ENCODE measurements at regions not wholly inside any gene's neighbourhood (a gene's known extent, or its start where the extent isn't known, plus 50 kb on each side); places are given as distances from the start of the nearest gene placed in this dataset.

DNA sequence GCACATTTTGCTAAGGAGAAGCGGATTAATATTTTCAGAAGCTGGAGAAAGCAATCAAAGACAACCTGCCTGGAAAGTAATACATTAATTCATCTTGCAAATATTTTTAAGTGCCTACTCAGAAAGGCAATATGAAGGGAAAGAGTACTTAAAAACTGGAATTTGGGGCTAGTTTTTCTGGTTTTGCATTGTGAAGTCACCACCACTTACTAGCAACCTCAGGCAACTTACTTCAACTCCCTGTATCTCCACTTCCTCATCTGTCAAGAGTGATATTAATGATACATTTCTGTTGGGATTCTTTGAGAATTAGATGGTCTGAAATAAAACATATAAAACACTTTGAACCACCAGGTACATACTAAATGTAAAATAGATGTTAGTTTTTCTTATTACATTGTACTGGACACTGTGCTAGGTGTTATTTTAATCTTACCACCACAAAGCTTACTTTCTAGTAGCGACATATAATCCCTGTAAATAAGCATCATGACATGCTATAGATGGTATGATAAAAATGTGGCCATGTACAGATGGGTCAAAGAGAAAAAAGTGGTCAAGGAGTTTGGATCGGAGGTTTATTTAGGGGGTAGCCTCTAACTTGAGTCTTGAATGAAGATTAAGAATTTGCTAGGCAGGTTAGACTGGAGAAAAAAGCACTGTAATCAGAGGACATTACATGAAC, 101.2 kb downstream of the SPRY2 start:
- Histone ChIP-seq H3K36me3 (no peaks in the 10 kb centered on the region), H3K9me3 (no peaks in the 10 kb centered on the region), H3K27ac (replicated peaks in 1 of 4) (no peak overlapping the region), H3K4me3 (no peak overlapping the region), H3K27me3 (no peaks in the 10 kb centered on the region), H3K4me1 (peaks cover 0 to 13% (median 11%) of the 10 kb centered on the region in 4 donors)
- no peak for DNase-seq (ENCODE audit: extremely low spot score)
- intact Hi-C loops (cut with DNase I) = no loop called here
- WGBS = 91% methylated on average over 3 of the region's 3 CpGs
- TF ChIP-seq, protein P1, sequence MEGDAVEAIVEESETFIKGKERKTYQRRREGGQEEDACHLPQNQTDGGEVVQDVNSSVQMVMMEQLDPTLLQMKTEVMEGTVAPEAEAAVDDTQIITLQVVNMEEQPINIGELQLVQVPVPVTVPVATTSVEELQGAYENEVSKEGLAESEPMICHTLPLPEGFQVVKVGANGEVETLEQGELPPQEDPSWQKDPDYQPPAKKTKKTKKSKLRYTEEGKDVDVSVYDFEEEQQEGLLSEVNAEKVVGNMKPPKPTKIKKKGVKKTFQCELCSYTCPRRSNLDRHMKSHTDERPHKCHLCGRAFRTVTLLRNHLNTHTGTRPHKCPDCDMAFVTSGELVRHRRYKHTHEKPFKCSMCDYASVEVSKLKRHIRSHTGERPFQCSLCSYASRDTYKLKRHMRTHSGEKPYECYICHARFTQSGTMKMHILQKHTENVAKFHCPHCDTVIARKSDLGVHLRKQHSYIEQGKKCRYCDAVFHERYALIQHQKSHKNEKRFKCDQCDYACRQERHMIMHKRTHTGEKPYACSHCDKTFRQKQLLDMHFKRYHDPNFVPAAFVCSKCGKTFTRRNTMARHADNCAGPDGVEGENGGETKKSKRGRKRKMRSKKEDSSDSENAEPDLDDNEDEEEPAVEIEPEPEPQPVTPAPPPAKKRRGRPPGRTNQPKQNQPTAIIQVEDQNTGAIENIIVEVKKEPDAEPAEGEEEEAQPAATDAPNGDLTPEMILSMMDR (IDR thresholded peaks at IDR 0.05) = no peak
- TF ChIP-seq POLR2AphosphoS5 (IDR thresholded peaks at IDR 0.05) (no peak), POLR2A (IDR thresholded peaks at IDR 0.05; ENCODE audit: low read depth) (no peak), EP300 (IDR thresholded peaks at IDR 0.05) (no peak)

DNA sequence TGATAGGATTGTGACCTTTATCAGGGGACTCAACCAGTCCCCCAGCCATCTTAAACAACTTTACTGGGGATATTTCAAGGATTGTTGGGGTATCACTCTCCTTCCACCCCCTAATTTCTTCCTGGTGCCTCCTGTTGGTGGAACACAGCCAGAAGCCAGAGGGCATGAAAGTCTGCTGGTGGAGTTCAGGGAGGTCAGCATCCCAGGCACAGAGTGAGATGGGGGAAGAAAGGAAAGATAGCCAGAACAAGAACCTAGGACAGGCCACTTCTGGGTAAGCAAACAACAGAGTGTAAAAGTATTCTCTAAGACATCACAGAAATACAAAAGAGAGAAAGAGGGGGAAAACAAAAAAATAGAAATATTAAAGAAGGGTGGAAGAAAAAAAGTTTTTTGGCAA, 101.8 kb downstream of the SPRY2 start:
- no peak for DNase-seq (ENCODE audit: extremely low spot score)
- intact Hi-C loops (cut with DNase I) = no loop called here
- Histone ChIP-seq H3K4me3 (no peak overlapping the region), H3K36me3 (no peaks in the 10 kb centered on the region), H3K4me1 (peaks cover 0 to 13% (median 11%) of the 10 kb centered on the region in 4 donors), H3K27me3 (no peaks in the 10 kb centered on the region), H3K9me3 (no peaks in the 10 kb centered on the region), H3K27ac (replicated peaks in 1 of 4) (no peak overlapping the region)
- TF ChIP-seq EP300 (IDR thresholded peaks at IDR 0.05) (no peak), POLR2A (IDR thresholded peaks at IDR 0.05; ENCODE audit: low read depth) (no peak), POLR2AphosphoS5 (IDR thresholded peaks at IDR 0.05) (no peak)
- TF ChIP-seq, protein P1 (IDR thresholded peaks at IDR 0.05) = no peak

DNA sequence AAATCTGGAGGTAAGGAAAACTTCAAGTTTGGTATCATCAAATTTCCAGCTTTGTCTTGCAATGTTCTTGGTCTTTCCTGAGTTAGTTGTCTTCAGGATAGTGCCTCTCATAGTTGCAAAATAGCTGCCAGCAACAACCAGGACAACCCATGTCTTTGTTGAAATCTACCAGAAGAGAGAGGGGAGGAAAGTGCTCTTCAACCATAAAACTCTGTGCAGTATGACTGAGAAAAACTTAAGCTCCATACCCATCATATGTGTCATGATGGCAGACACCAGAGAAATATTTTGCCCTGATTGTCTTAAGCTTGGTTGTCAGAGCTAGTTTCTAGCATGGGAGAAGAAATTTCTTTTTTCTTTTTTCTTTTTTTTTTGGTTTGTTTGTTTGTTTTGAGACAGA, 103.3 kb downstream of the SPRY2 start:
- H3K27ac ChIP-seq (replicated peaks in 1 of 4) = no peak overlapping the region
- TF ChIP-seq POLR2AphosphoS5 (IDR thresholded peaks at IDR 0.05) (no peak), EP300 (IDR thresholded peaks at IDR 0.05) (no peak), POLR2A (IDR thresholded peaks at IDR 0.05; ENCODE audit: low read depth) (no peak)
- TF ChIP-seq, protein P1 (IDR thresholded peaks at IDR 0.05) = no peak
- DNase-seq (ENCODE audit: extremely low spot score) = no peak
- peaks cover 0 to 13% (median 11%) of the 10 kb centered on the region in 4 donors for H3K4me1 ChIP-seq
- intact Hi-C loops (cut with DNase I) = no loop called here
- H3K4me3 ChIP-seq = no peak overlapping the region
- no peaks in the 10 kb centered on the region for H3K9me3 ChIP-seq
- H3K27me3 ChIP-seq = no peaks in the 10 kb centered on the region
- H3K36me3 ChIP-seq = no peaks in the 10 kb centered on the region

DNA sequence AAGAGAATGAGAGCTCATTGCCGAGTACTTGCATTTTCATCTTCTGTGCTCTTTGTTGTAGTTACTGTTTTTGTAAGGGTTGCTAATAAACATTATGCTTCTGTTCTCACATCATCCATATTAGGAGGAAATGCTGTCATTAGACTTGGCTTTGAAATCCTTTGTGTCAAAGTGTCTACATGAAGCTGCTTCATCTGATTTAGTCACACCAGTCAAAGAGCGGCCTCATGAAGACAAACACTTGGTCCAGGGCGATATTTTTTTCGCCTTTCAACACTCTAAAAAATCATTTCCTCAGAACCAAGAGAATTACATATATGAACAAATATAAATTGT, 105.0 kb downstream of the SPRY2 start:
- Histone ChIP-seq H3K27ac (replicated peaks in 1 of 4) (no peak overlapping the region), H3K4me3 (peak overlapping the region in 1 of 4 donors; percentile 10)
- 60% methylated on average over 4 of the region's 4 CpGs for WGBS

More for the DNA sequence above, 105.0 kb downstream of the SPRY2 start:
- Histone ChIP-seq H3K9me3 (no peaks in the 10 kb centered on the region), H3K4me1 (peaks cover 0 to 13% (median 11%) of the 10 kb centered on the region in 4 donors), H3K36me3 (no peaks in the 10 kb centered on the region), H3K27me3 (no peaks in the 10 kb centered on the region)
- no peak for TF ChIP-seq POLR2A (IDR thresholded peaks at IDR 0.05; ENCODE audit: low read depth)
- TF ChIP-seq, protein P1 (IDR thresholded peaks at IDR 0.05) = no peak
- no peak for TF ChIP-seq EP300 (IDR thresholded peaks at IDR 0.05)
- no peak for TF ChIP-seq POLR2AphosphoS5 (IDR thresholded peaks at IDR 0.05)
- no peak for DNase-seq (ENCODE audit: extremely low spot score)
- intact Hi-C loops (cut with DNase I) = no loop called here

Data from esophagus muscularis mucosa (tissue), 4 donors.